GM12878 (cell line): ENCODE measurements at regions not wholly inside any gene's neighbourhood (a gene's known extent, or its start where the extent isn't known, plus 50 kb on each side); places are given as distances from the start of the nearest gene placed in this dataset.

Experiments used
- ATAC-seq: fragments of 200-7000 bp; cut with Tn5 transposase; 3 replicates; pipeline ENCODE4 v1.9.1; 2020; ENCODE audit warnings: mild to moderate bottlenecking, moderate library complexity
- BruUV-seq: library from RNA; stranded (reverse); fragments of 400-500 nt; replicated peaks from 2 replicates; lab custom pipeline; 2021; lab: Mats Ljungman, UMichigan
- CTCF ChIA-PET: fragments of 300-600 bp; sonication (Branson Sonifier 250); formaldehyde crosslinking; extraction: SDS; loops from one replicate; lab custom pipeline; 2021; ENCODE audit warnings: inconsistent platforms; lab: Yijun Ruan, JAX
- POLR2A ChIA-PET: fragments of 350-600 bp; formaldehyde crosslinking; extraction: SDS; loops from one replicate; lab custom pipeline; 2021; ENCODE audit warnings: inconsistent platforms; lab: Charles Lee
- RAD21 ChIA-PET: fragments of 300-600 bp; sonication (Branson Sonifier 250); formaldehyde crosslinking; loops from one replicate; lab custom pipeline; 2023; ENCODE audit warnings: antibody characterized with exemption; ENCODE audit not compliant: unreplicated experiment; lab: Charles Lee
- SMC1A ChIA-PET: fragments of 300-600 bp; sonication (Branson Sonifier 250); formaldehyde crosslinking; loops from one replicate; lab custom pipeline; 2023; ENCODE audit not compliant: unreplicated experiment, uncharacterized antibody; lab: Charles Lee
- DNase-seq: peaks from one replicate; pipeline ENCODE4 v3.0.0-alpha.2; 2011; ENCODE audit warnings: low read depth, low spot score
- FAIRE-seq: peaks from 3 replicates; lab custom pipeline; 2011; peaks lifted over from hg19 to GRCh38; lab: Jason Lieb, UNC
- H2AFZ ChIP-seq: 2 replicates; pipeline ENCODE4 v1.6.0; 2011; ENCODE audit warnings: low read depth, low read length, control low read depth; ENCODE audit not compliant: control insufficient read depth
- H3K27ac ChIP-seq: 2 replicates; pipeline ENCODE4 v1.5.1; 2011; ENCODE audit warnings: control low read depth; ENCODE audit not compliant: control insufficient read depth, insufficient read depth
- H3K27me3 ChIP-seq, 2 experiments: replicated peaks in 1 of 2; 2 replicates each; pipeline versions ENCODE4 v1.6.0 to v1.6.1; 2011; ENCODE audit warnings: low read length in 1 of 2; ENCODE audit not compliant: control insufficient read depth in 2 of 2, insufficient read depth in 2 of 2
- H3K36me3 ChIP-seq, 2 experiments: 2 replicates each; pipeline ENCODE4 v1.5.1; 2011; ENCODE audit warnings: low read length in 1 of 2; ENCODE audit not compliant: control insufficient read depth in 2 of 2, insufficient read depth in 2 of 2
- H3K4me1 ChIP-seq: 2 replicates; pipeline ENCODE4 v1.6.1; 2011; ENCODE audit warnings: mild to moderate bottlenecking, low read length, moderate library complexity, mixed read lengths; ENCODE audit not compliant: control insufficient read depth, insufficient read depth
- H3K4me2 ChIP-seq: 2 replicates; pipeline ENCODE4 v1.6.0; 2011; ENCODE audit warnings: control low read depth; ENCODE audit not compliant: control insufficient read depth, insufficient read depth
- H3K4me3 ChIP-seq: fragments of 200-600 bp; sonication (generic); 2 replicates; pipeline ENCODE4 v1.5.1; 2016
- H3K79me2 ChIP-seq: 2 replicates; pipeline ENCODE4 v1.6.0; 2011; ENCODE audit warnings: low read length; ENCODE audit not compliant: control insufficient read depth, insufficient read depth
- H3K9ac ChIP-seq: 2 replicates; pipeline ENCODE4 v1.8.0; 2011; ENCODE audit warnings: low read length, control low read depth, mixed read lengths; ENCODE audit not compliant: control insufficient read depth, insufficient read depth
- H3K9me3 ChIP-seq: replicated peaks from 3 replicates; pipeline ENCODE4 v1.5.1; 2011; ENCODE audit warnings: mild to moderate bottlenecking, low read length; ENCODE audit not compliant: control insufficient read depth, insufficient read depth
- H4K20me1 ChIP-seq: 2 replicates; pipeline ENCODE4 v1.6.0; 2011; ENCODE audit not compliant: control insufficient read depth, insufficient read depth
- CHD2 ChIP-seq: IDR thresholded peaks from 2 replicates; pipeline ENCODE4 v1.6.1; 2011; ENCODE audit warnings: low read depth, low read length, improper control_type of control experiment, borderline replicate concordance
- CHD4 ChIP-seq: fragments of 200-600 bp; sonication (generic); IDR thresholded peaks from 2 replicates; pipeline ENCODE4 v1.6.1; 2016; ENCODE audit warnings: mild to moderate bottlenecking
- MXI1 ChIP-seq: fragments of 150-350 bp; IDR thresholded peaks from 2 replicates; pipeline ENCODE4 v1.6.1; 2011; ENCODE audit warnings: low read depth, mild to moderate bottlenecking, inconsistent platforms, low read length, improper control_type of control experiment
- NR2C2 ChIP-seq: IDR thresholded peaks from 2 replicates; pipeline ENCODE4 v1.6.1; 2011; ENCODE audit warnings: borderline replicate concordance, low read depth; ENCODE audit not compliant: control insufficient read depth, insufficient read length
- PAX5 ChIP-seq: IDR thresholded peaks from 2 replicates; pipeline ENCODE4 v1.6.1; 2011; ENCODE audit warnings: low read depth, low read length, borderline replicate concordance
- RELA ChIP-seq: fragments of 450-650 bp; IDR thresholded peaks from 2 replicates; pipeline ENCODE4 v1.8.0; 2014; ENCODE audit warnings: borderline replicate concordance; ENCODE audit not compliant: partially characterized antibody
- TCF12 ChIP-seq: IDR thresholded peaks from 2 replicates; pipeline ENCODE4 v1.6.1; 2011; ENCODE audit warnings: low read depth, mild to moderate bottlenecking, low read length
- ZSCAN29 ChIP-seq: fragments of 450-650 bp; IDR thresholded peaks from 2 replicates; pipeline ENCODE4 v1.6.1; 2017; ENCODE audit warnings: mild to moderate bottlenecking, moderate library complexity
- WGBS: methylation state at CpG from one replicate; pipeline ENCODE4 v1.1.6; 2016; ENCODE audit warnings: low lambda C conversion rate; ENCODE audit not compliant: insufficient replicate concordance, insufficient coverage; ENCODE audit errors: missing lambda C conversion rate; 5-methylcytosine and 5-hydroxymethylcytosine counted together
- in situ Hi-C: fragments of 300-500 bp; cut with MboI; formaldehyde crosslinking; loops from 9 replicates; pipeline ENCODE4 v1.14.3; 2018; ENCODE audit warnings: mixed read lengths
- intact Hi-C: fragments of 100-400 bp; cut with micrococcal nuclease; formaldehyde crosslinking; loops from one replicate; pipeline ENCODE4 v1.14.2; 2022; ENCODE audit not compliant: unreplicated experiment
- TF ChIP-seq, protein P1 (sequence below): fragments of 450-650 bp; formaldehyde crosslinking; IDR thresholded peaks from 2 replicates; pipeline ENCODE4 v1.4.0; 2020; ENCODE audit warnings: mild to moderate bottlenecking, moderate library complexity

GRCh38 chr12:65653321-65653720 is 171.0 kb upstream of the HMGA2 start:
- in situ Hi-C loops = no loop called here
- no TSS peak for BruUV-seq
- CTCF ChIA-PET = no interaction called here
- Histone ChIP-seq H2AFZ (no peak overlapping the region), H3K4me3 (no peak overlapping the region), H3K79me2 (no peaks in the 10 kb centered on the region), H3K4me2 (no peak overlapping the region), H3K27me3 (peaks cover 0 to 5% of the 10 kb centered on the region in 2 experiments; a peak in 1 of 4 replicates), H3K27ac (no peak overlapping the region), H3K36me3 (no peaks in the 10 kb centered on the region), H4K20me1 (no peaks in the 10 kb centered on the region), H3K9me3 (no peaks in the 10 kb centered on the region), H3K9ac (no peak overlapping the region), H3K4me1 (no peaks in the 10 kb centered on the region)
- no peak for TF ChIP-seq TCF12
- TF ChIP-seq NR2C2 = no peak
- TF ChIP-seq RELA = no peak
- TF ChIP-seq, protein P1, sequence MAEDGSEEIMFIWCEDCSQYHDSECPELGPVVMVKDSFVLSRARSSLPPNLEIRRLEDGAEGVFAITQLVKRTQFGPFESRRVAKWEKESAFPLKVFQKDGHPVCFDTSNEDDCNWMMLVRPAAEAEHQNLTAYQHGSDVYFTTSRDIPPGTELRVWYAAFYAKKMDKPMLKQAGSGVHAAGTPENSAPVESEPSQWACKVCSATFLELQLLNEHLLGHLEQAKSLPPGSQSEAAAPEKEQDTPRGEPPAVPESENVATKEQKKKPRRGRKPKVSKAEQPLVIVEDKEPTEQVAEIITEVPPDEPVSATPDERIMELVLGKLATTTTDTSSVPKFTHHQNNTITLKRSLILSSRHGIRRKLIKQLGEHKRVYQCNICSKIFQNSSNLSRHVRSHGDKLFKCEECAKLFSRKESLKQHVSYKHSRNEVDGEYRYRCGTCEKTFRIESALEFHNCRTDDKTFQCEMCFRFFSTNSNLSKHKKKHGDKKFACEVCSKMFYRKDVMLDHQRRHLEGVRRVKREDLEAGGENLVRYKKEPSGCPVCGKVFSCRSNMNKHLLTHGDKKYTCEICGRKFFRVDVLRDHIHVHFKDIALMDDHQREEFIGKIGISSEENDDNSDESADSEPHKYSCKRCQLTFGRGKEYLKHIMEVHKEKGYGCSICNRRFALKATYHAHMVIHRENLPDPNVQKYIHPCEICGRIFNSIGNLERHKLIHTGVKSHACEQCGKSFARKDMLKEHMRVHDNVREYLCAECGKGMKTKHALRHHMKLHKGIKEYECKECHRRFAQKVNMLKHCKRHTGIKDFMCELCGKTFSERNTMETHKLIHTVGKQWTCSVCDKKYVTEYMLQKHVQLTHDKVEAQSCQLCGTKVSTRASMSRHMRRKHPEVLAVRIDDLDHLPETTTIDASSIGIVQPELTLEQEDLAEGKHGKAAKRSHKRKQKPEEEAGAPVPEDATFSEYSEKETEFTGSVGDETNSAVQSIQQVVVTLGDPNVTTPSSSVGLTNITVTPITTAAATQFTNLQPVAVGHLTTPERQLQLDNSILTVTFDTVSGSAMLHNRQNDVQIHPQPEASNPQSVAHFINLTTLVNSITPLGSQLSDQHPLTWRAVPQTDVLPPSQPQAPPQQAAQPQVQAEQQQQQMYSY (CRISPR knock-in tag) = no peak
- TF ChIP-seq MXI1 = no peak
- no peak for TF ChIP-seq CHD2
- TF ChIP-seq ZSCAN29 = no peak
- no peak for TF ChIP-seq CHD4
- TF ChIP-seq PAX5 = no peak
- POLR2A ChIA-PET = no interaction called here
- no peak for DNase-seq
- SMC1A ChIA-PET = no interaction called here
- WGBS = 0% methylated on average over 2 of the region's 2 CpGs
- no peak for ATAC-seq
- FAIRE-seq = no peak
- RAD21 ChIA-PET = no interaction called here
- intact Hi-C loops = no loop called here
